HG02981 (cell line): ENCODE measurements at regions not wholly inside any gene's neighbourhood (a gene's known extent, or its start where the extent isn't known, plus 50 kb on each side); places are given as distances from the start of the nearest gene placed in this dataset.
"Not testable (repeated sequence)": the region's sequence is repeated elsewhere in the genome, so short reads cannot be mapped to it uniquely, and the experiment has no call there.

Experiments
- ATAC-seq: cut with Tn5 transposase; IDR thresholded peaks from one replicate; pipeline ENCODE4 v1.9.1; 2021; ENCODE audit warnings: mild to moderate bottlenecking, moderate library complexity; ENCODE audit not compliant: unreplicated experiment

GRCh38 chr4:33878710-33879109, 2365.6 kb downstream of the ARAP2 start:
- ATAC-seq: no peak

GRCh38 chr4:33881176-33881575, 2363.1 kb downstream of the ARAP2 start:
- ATAC-seq: no peak

- ATAC-seq: no peak
Measured at GRCh38 chr4:33882246-33882990, 2361.9 kb downstream of the ARAP2 start.

- ATAC-seq: no peak
Measured at GRCh38 chr4:33883111-33883510, 2361.2 kb downstream of the ARAP2 start.

- no peak for ATAC-seq
Measured at GRCh38 chr4:33886356-33886755, 2358.0 kb downstream of the ARAP2 start.

- ATAC-seq: no peak
Measured at GRCh38 chr4:33890841-33891240, 2353.5 kb downstream of the ARAP2 start.

- no peak for ATAC-seq
Measured at GRCh38 chr4:33911959-33912358, 2332.4 kb downstream of the ARAP2 start.

GRCh38 chr4:33914386-33914785, 2329.9 kb downstream of the ARAP2 start:
- no peak for ATAC-seq

GRCh38 chr4:33923469-33923868, 2320.8 kb downstream of the ARAP2 start:
- ATAC-seq: no peak

GRCh38 chr4:33924239-33924638, 2320.1 kb downstream of the ARAP2 start:
- ATAC-seq: no peak

- ATAC-seq: no peak
Measured at GRCh38 chr4:33924811-33925210, 2319.5 kb downstream of the ARAP2 start.

GRCh38 chr4:33930497-33930896, 2313.8 kb downstream of the ARAP2 start:
- no peak for ATAC-seq

GRCh38 chr4:33931026-33931425, 2313.3 kb downstream of the ARAP2 start:
- ATAC-seq: no peak

GRCh38 chr4:33940281-33940680, 2304.0 kb downstream of the ARAP2 start:
- ATAC-seq: no peak

- ATAC-seq: no peak
Measured at GRCh38 chr4:33941854-33942253, 2302.5 kb downstream of the ARAP2 start.

GRCh38 chr4:33948921-33949320, 2295.4 kb downstream of the ARAP2 start:
- ATAC-seq: no peak

- ATAC-seq: not testable (repeated sequence)
Measured at GRCh38 chr4:33953848-33954247, 2290.5 kb downstream of the ARAP2 start.

- ATAC-seq: no peak
Measured at GRCh38 chr4:33954759-33955158, 2289.6 kb downstream of the ARAP2 start.

- ATAC-seq: no peak
Measured at GRCh38 chr4:33959519-33959918, 2284.8 kb downstream of the ARAP2 start.

GRCh38 chr4:33961761-33962160, 2282.6 kb downstream of the ARAP2 start:
- no peak for ATAC-seq

GRCh38 chr4:33966808-33967207, 2277.5 kb downstream of the ARAP2 start:
- ATAC-seq: no peak

GRCh38 chr4:33974270-33974669, 2270.0 kb downstream of the ARAP2 start:
- ATAC-seq: no peak

- ATAC-seq: no peak
Measured at GRCh38 chr4:33975995-33976394, 2268.3 kb downstream of the ARAP2 start.
